ENCODE measurements at regions not wholly inside any gene's neighbourhood (a gene's known extent, or its start where the extent isn't known, plus 50 kb on each side); places are given as distances from the start of the nearest gene placed in this dataset.

- no peak for TF ChIP-seq PATZ1 (CRISPR knock-in tag; IDR thresholded peaks at IDR 0.05)
- TF ChIP-seq GRHL1 (CRISPR knock-in tag; conservative IDR thresholded peaks at IDR 0.05): no peak
- no peak for TF ChIP-seq LCORL (IDR thresholded peaks at IDR 0.05)
- TF ChIP-seq LCORL (CRISPR knock-in tag; IDR thresholded peaks at IDR 0.05): no peak
- TF ChIP-seq RORA (CRISPR knock-in tag; IDR thresholded peaks at IDR 0.05): no peak
- no peak for TF ChIP-seq RFX3 (CRISPR knock-in tag; IDR thresholded peaks at IDR 0.05)
- TF ChIP-seq RFXAP (CRISPR knock-in tag; IDR thresholded peaks at IDR 0.05; ENCODE audit: borderline replicate concordance): no peak
- TF ChIP-seq YEATS4 (CRISPR knock-in tag; IDR thresholded peaks at IDR 0.05; ENCODE audit: borderline replicate concordance): no peak
- TF ChIP-seq EP300 (IDR thresholded peaks at IDR 0.05; ENCODE audit: low read depth in 2 of 2, low read length in 2 of 2): no peak
- no peak for TF ChIP-seq EP300 (CRISPR knock-in tag; IDR thresholded peaks at IDR 0.05; ENCODE audit: borderline replicate concordance)
Measured at GRCh38 chr12:47362126-47362705, 282.5 kb upstream of the AMIGO2 start (continued).

All from HepG2 (cell line).